GM12873 (cell line): ENCODE measurements at regions not wholly inside any gene's neighbourhood (a gene's known extent, or its start where the extent isn't known, plus 50 kb on each side); places are given as distances from the start of the nearest gene placed in this dataset.

Source experiments
- CTCF ChIP-seq: IDR thresholded peaks from 2 replicates; pipeline ENCODE4 v1.5.1; 2012; ENCODE audit warnings: low read depth, mild to moderate bottlenecking, moderate library complexity, low read length, control low read depth; ENCODE audit not compliant: insufficient read depth; ENCODE audit errors: missing control alignments

- TF ChIP-seq CTCF = no peak
Observed at GRCh38 chr3:35970793-35971192, 331.5 kb downstream of the ARPP21 start.

GRCh38 chr3:35971686-35972085 is 332.4 kb downstream of the ARPP21 start:
- TF ChIP-seq CTCF = no peak

GRCh38 chr3:35974872-35975271 is 335.5 kb downstream of the ARPP21 start:
- TF ChIP-seq CTCF = no peak

- TF ChIP-seq CTCF = no peak
Observed at GRCh38 chr3:35986161-35986560, 346.8 kb downstream of the ARPP21 start.

GRCh38 chr3:35987386-35987785 is 348.1 kb downstream of the ARPP21 start:
- no peak for TF ChIP-seq CTCF

- TF ChIP-seq CTCF = no peak
Observed at GRCh38 chr3:35992041-35992440, 352.7 kb downstream of the ARPP21 start.

- TF ChIP-seq CTCF = no peak
Observed at GRCh38 chr3:36011791-36012190, 368.5 kb upstream of the STAC start.

GRCh38 chr3:36013425-36013824 is 366.9 kb upstream of the STAC start:
- TF ChIP-seq CTCF = no peak
